B cell (primary cell): ENCODE measurements at regions not wholly inside any gene's neighbourhood (a gene's known extent, or its start where the extent isn't known, plus 50 kb on each side); places are given as distances from the start of the nearest gene placed in this dataset.
"Not testable (repeated sequence)": the region's sequence is repeated elsewhere in the genome, so short reads cannot be mapped to it uniquely, and the experiment has no call there.

Source experiments
- ATAC-seq: fragments of 200-7000 bp; cut with Tn5 transposase; one replicate; pipeline ENCODE4 v1.10.0; 2021; ENCODE audit warnings: low read depth, mild to moderate bottlenecking, moderate number of reproducible peaks, moderate library complexity
- CTCF ChIA-PET: fragments of 350-600 bp; sonication (Branson Sonifier 250); formaldehyde crosslinking; loops from one replicate; lab custom pipeline; 2021; ENCODE audit warnings: antibody characterized with exemption, inconsistent platforms; lab: Charles Lee
- POLR2A ChIA-PET: fragments of 350-600 bp; sonication (Branson Sonifier 250); formaldehyde crosslinking; loops from one replicate; lab custom pipeline; 2021; ENCODE audit warnings: antibody characterized with exemption; lab: Charles Lee
- DNase-seq: peaks from one replicate; pipeline ENCODE4 v3.0.0; 2013
- H2AFZ ChIP-seq: 2 replicates; pipeline ENCODE4 v1.6.1; 2012; ENCODE audit warnings: mild to moderate bottlenecking, low read depth, low read length; ENCODE audit not compliant: insufficient read depth, poor library complexity, severe bottlenecking
- H3K27ac ChIP-seq, 2 donors: 1 replicate in 1 of 2; 2 replicates in 1 of 2; pipeline ENCODE4 v1.5.1; 2012 to 2013; ENCODE audit warnings: low read length in 2 of 2, mild to moderate bottlenecking in 2 of 2, moderate library complexity in 1 of 2
- H3K27me3 ChIP-seq, 4 experiments: fragments of 200-600 bp in 1 of 4; sonication (generic) in 1 of 4; replicated peaks in 1 of 4; 1 replicate in 2 of 4; 2 replicates in 2 of 4; pipeline versions ENCODE4 v1.6.1 to v1.7.0; 2013 to 2016; ENCODE audit warnings: low read length in 3 of 4, mild to moderate bottlenecking in 2 of 4, mixed read lengths in 1 of 4, moderate library complexity in 1 of 4; ENCODE audit not compliant: insufficient read depth in 4 of 4, control insufficient read depth in 3 of 4; ENCODE audit errors: control extremely low read depth in 1 of 4
- H3K36me3 ChIP-seq, 2 experiments: replicated peaks in 1 of 2; 1 replicate in 1 of 2; 2 replicates in 1 of 2; pipeline versions ENCODE4 v1.6.1 to v1.7.1; 2013; ENCODE audit warnings: low read length in 1 of 2; ENCODE audit not compliant: insufficient read depth in 2 of 2, control insufficient read depth in 1 of 2; ENCODE audit errors: control extremely low read depth in 1 of 2, extremely low read depth in 1 of 2
- H3K4me1 ChIP-seq, 2 donors: fragments of 200-600 bp in 1 of 2; sonication (generic) in 1 of 2; 1 replicate in 1 of 2; 2 replicates in 1 of 2; pipeline versions ENCODE4 v1.5.1 to v1.6.1; 2013 to 2017; ENCODE audit warnings: low read length in 2 of 2; ENCODE audit not compliant: control insufficient read depth in 2 of 2, insufficient read depth in 2 of 2
- H3K4me2 ChIP-seq: replicated peaks from 2 replicates; pipeline ENCODE3; 2012; ENCODE audit warnings: mild to moderate bottlenecking, low read depth, low read length; ENCODE audit not compliant: poor library complexity, severe bottlenecking
- H3K4me3 ChIP-seq, 5 experiments: fragments of 200-600 bp in 1 of 5; sonication (generic) in 1 of 5; 1 replicate in 3 of 5; 2 replicates in 2 of 5; pipeline versions ENCODE4 v1.5.1 to v1.7.0; 2011 to 2016; ENCODE audit warnings: low read length in 4 of 5, mild to moderate bottlenecking in 4 of 5, low read depth in 2 of 5, control low read depth in 1 of 5, moderate library complexity in 1 of 5; ENCODE audit not compliant: insufficient read depth in 1 of 5; ENCODE audit errors: control extremely low read depth in 1 of 5, extremely low read depth in 1 of 5
- H3K79me2 ChIP-seq: fragments of 200-600 bp; sonication (generic); one replicate; pipeline ENCODE4 v1.6.0; 2016; ENCODE audit warnings: low read length; ENCODE audit not compliant: control insufficient read depth, insufficient read depth
- H3K9ac ChIP-seq: fragments of 200-600 bp; sonication (generic); 2 replicates; pipeline ENCODE4 v1.6.1; 2017; ENCODE audit warnings: mild to moderate bottlenecking, low read length, moderate library complexity
- H3K9me3 ChIP-seq, 3 donors: one replicate each; pipeline versions ENCODE4 v1.6.1 to v1.7.1; 2013; ENCODE audit warnings: low read length in 2 of 3; ENCODE audit not compliant: control insufficient read depth in 2 of 3, insufficient read depth in 1 of 3; ENCODE audit errors: control extremely low read depth in 1 of 3
- H4K20me1 ChIP-seq: 2 replicates; pipeline ENCODE4 v1.6.0; 2012; ENCODE audit warnings: mild to moderate bottlenecking, low read length; ENCODE audit not compliant: insufficient read depth, control insufficient read depth, poor library complexity, severe bottlenecking
- H3K27ac Mint-ChIP-seq: one replicate; pipeline ENCODE4 v1.8.0; 2021; ENCODE audit warnings: mixed read lengths
- H3K27me3 Mint-ChIP-seq: one replicate; pipeline ENCODE4 v1.8.0; 2021; ENCODE audit warnings: mixed read lengths
- H3K4me1 Mint-ChIP-seq: one replicate; pipeline ENCODE4 v1.8.0; 2021; ENCODE audit warnings: mixed read lengths
- H3K4me3 Mint-ChIP-seq: one replicate; pipeline ENCODE4 v1.8.0; 2021; ENCODE audit warnings: mixed read lengths
- H3K9me3 Mint-ChIP-seq: one replicate; pipeline ENCODE4 v1.8.0; 2022; ENCODE audit warnings: mixed read lengths; ENCODE audit not compliant: insufficient read depth
- EZH2 ChIP-seq: IDR thresholded peaks from 2 replicates; pipeline ENCODE4 v1.6.1; 2012; ENCODE audit warnings: borderline replicate concordance, low read depth, mild to moderate bottlenecking, moderate library complexity, low read length; ENCODE audit not compliant: insufficient read depth, poor library complexity, severe bottlenecking
- WGBS: methylation state at CpG from one replicate; pipeline ENCODE4 v1.1.5; 2013; ENCODE audit warnings: missing lambda C conversion rate; ENCODE audit not compliant: insufficient coverage; 5-methylcytosine and 5-hydroxymethylcytosine counted together
- intact Hi-C: fragments of 100-400 bp; cut with micrococcal nuclease; formaldehyde crosslinking; loops from one replicate; pipeline ENCODE4 v1.10.0; 2022

DNA sequence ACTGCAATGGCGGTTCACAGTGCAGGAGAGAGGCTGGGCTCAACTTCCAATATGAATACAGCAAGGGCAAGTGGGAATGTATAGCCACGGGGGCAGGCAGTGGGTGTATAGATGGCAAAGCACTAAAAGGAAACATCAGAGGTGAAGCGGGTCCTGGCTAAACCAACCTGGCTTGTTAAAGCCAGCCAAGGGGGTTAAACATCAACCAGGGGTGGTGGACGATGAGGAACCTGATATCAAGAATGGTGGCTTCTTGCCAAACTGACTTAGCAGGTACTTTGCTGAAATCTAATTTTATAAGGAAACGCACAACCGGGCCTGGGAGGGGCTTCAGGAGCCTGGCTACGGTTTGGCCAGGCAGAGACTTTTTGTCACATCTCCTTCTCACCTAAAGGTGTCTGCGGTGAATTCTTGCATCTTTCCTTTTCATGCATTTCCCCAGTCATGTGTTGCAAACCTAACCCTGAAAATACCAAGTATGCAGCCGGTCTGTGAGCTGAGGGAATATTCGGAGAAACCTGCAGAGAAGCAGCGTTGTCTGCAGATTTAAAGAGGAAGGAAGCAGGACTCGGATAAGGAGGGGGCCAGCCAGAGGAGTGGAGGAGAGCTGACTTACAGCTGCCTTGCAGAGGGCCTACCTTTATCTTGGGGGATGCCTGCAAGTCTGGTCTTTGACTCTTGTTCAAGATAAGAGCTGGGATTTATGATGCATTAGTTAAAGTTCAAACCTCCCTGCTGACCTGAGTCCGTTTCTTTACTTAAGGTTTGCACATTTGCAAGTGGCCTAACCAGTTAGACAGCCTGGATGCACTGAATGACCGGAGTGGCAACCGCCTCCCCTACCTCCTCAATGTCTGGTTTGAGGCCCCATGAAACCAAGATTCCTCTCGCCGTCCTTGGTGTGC lies 309.1 kb upstream of the USP9Y start:
- H3K27ac Mint-ChIP-seq, H3K9me3 Mint-ChIP-seq, H3K4me1 Mint-ChIP-seq, H3K4me1 ChIP-seq, H3K9me3 ChIP-seq, H3K4me3 ChIP-seq, H2AFZ ChIP-seq, H3K27me3 Mint-ChIP-seq, H3K27me3 ChIP-seq, POLR2A ChIA-PET, DNase-seq, H3K79me2 ChIP-seq, ATAC-seq, CTCF ChIA-PET, H3K4me2 ChIP-seq, H4K20me1 ChIP-seq, H3K9ac ChIP-seq, H3K27ac ChIP-seq, intact Hi-C loops, H3K36me3 ChIP-seq, H3K4me3 Mint-ChIP-seq: not testable (repeated sequence)
- 32% methylated on average over 11 of the region's 17 CpGs for WGBS

DNA sequence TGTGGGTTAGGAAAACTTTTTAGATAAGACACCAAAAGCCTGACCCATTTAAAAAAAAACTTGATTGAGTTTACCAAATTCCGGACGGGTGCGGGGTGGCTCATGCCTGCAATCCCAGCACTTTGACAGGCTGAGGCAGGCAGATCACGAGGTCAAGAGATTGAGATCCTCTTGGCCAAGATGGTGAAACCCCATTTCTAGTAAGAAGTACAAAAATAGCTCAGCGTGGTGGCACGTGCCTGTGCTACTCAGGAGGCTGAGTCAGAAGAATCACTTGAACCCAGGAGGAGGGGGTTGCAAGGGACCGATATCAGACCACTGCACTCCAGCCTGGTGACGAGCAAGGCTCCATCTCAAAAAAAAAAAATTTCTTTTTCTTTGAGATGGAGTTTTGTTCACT lies 307.8 kb upstream of the USP9Y start:
- Histone ChIP-seq H3K9ac (no peak overlapping the region), H3K79me2 (no peaks in the 10 kb centered on the region), H3K4me3 (no peak overlapping the region), H3K4me1 (no peaks in the 10 kb centered on the region), H3K9me3 (no peaks in the 10 kb centered on the region), H2AFZ (no peak overlapping the region), H3K36me3 (no peaks in the 10 kb centered on the region), H3K4me2 (no peak overlapping the region), H3K27ac (no peak overlapping the region), H3K27me3 (no peaks in the 10 kb centered on the region), H4K20me1 (no peaks in the 10 kb centered on the region)
- Mint-ChIP-seq H3K27ac (no peak overlapping the region), H3K4me1 (no peaks in the 10 kb centered on the region), H3K9me3 (no peaks in the 10 kb centered on the region), H3K27me3 (no peaks in the 10 kb centered on the region), H3K4me3 (no peak overlapping the region)
- CTCF ChIA-PET: no interaction called here
- intact Hi-C loops: no loop called here
- DNase-seq: no peak
- 81% methylated on average over 7 of the region's 8 CpGs for WGBS
- no peak for TF ChIP-seq EZH2
- POLR2A ChIA-PET: no interaction called here
- no peak for ATAC-seq

DNA sequence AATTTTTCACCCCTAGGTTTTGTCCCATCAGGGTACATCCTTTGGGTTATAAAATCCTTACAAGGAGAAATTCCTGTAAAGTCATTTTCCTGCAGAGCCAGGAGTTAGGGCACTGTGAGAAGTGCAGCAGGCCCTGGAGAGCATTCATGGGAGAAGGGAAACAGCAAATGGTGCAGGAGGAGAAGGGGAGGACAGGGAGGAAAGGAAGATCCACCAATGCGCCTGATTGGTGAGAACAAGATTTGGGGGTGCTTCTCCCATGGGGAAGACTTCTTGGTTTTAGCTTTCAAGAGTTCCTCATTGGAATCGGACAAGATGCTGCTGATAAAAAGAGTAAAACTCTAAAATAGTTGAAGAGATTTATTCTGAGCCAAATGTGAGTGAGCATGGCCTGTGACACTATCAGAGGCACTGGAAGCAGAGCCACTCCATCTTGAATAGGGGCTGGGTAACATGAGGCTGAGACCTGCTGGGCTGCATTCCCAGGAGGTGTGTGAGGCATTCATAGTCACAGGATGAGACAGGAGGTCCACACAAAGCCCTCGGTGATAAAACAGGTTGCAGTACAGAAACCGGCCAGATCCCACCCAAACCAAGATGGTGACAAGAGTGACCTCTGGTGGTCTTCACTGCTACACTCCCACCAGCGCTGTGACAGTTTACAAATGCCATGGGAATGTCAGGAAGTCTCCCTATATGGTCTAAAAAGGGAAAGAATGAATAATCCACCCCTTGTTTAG lies 305.5 kb upstream of the USP9Y start:
- H3K9me3 Mint-ChIP-seq, H3K27me3 Mint-ChIP-seq, H3K4me1 Mint-ChIP-seq, CTCF ChIA-PET, ATAC-seq, DNase-seq, intact Hi-C loops, H3K4me3 Mint-ChIP-seq, H3K27ac ChIP-seq, H3K4me2 ChIP-seq, H3K27me3 ChIP-seq, H3K9ac ChIP-seq, H3K36me3 ChIP-seq, H3K27ac Mint-ChIP-seq, POLR2A ChIA-PET, H3K4me3 ChIP-seq, H2AFZ ChIP-seq, H4K20me1 ChIP-seq, H3K9me3 ChIP-seq, H3K79me2 ChIP-seq, H3K4me1 ChIP-seq: not testable (repeated sequence)
- 100% methylated on average over 1 of the region's 5 CpGs for WGBS
